CD4-positive, alpha-beta T cell (primary cell): ENCODE measurements at regions not wholly inside any gene's neighbourhood (a gene's known extent, or its start where the extent isn't known, plus 50 kb on each side); places are given as distances from the start of the nearest gene placed in this dataset.

Source experiments
- ATAC-seq: fragments of 200-7000 bp; cut with Tn5 transposase; one replicate; pipeline ENCODE4 v1.10.0; 2022; ENCODE audit warnings: mild to moderate bottlenecking; ENCODE audit not compliant: poor library complexity
- CTCF ChIA-PET: fragments of 350-600 bp; sonication (Branson Sonifier 250); formaldehyde crosslinking; loops from one replicate; lab custom pipeline; 2021; ENCODE audit warnings: antibody characterized with exemption, inconsistent platforms; lab: Charles Lee
- POLR2A ChIA-PET: fragments of 350-600 bp; sonication (Branson Sonifier 250); formaldehyde crosslinking; loops from one replicate; lab custom pipeline; 2021; ENCODE audit warnings: antibody characterized with exemption, inconsistent platforms; lab: Charles Lee
- DNase-seq, 14 experiments: peaks; one replicate each; pipeline ENCODE4 v3.0.0-alpha.2; 2013 to 2020; ENCODE audit warnings: mixed read lengths in 2 of 14
- H3K27ac ChIP-seq, 2 donors: one replicate each; pipeline versions ENCODE4 v1.5.1 to v1.7.0; 2013; ENCODE audit warnings: low read length in 2 of 2, low read depth in 1 of 2, mild to moderate bottlenecking in 1 of 2
- H3K27me3 ChIP-seq, 2 experiments: 1 replicate in 1 of 2; 2 replicates in 1 of 2; pipeline versions ENCODE4 v1.6.1 to v1.7.0; 2013; ENCODE audit warnings: low read length in 2 of 2, control low read depth in 1 of 2, mild to moderate bottlenecking in 1 of 2, moderate library complexity in 1 of 2; ENCODE audit not compliant: insufficient read depth in 2 of 2, control insufficient read depth in 1 of 2
- H3K36me3 ChIP-seq: one replicate; pipeline ENCODE4 v1.6.1; 2013; ENCODE audit warnings: low read length, control low read depth; ENCODE audit not compliant: insufficient read depth
- H3K4me1 ChIP-seq: one replicate; pipeline ENCODE4 v1.6.1; 2013; ENCODE audit warnings: low read length, control low read depth; ENCODE audit not compliant: insufficient read depth
- H3K4me3 ChIP-seq: one replicate; pipeline ENCODE4 v1.5.1; 2013; ENCODE audit warnings: mild to moderate bottlenecking, low read length, moderate library complexity
- H3K9me3 ChIP-seq, 2 experiments: 1 replicate in 1 of 2; 2 replicates in 1 of 2; pipeline versions ENCODE4 v1.6.1 to v1.7.0; 2013; ENCODE audit warnings: low read length in 2 of 2, mild to moderate bottlenecking in 2 of 2, control low read depth in 1 of 2, moderate library complexity in 1 of 2; ENCODE audit not compliant: control insufficient read depth in 1 of 2, insufficient read depth in 1 of 2
- H3K27ac Mint-ChIP-seq: one replicate; pipeline ENCODE4 v1.8.0; 2020; ENCODE audit warnings: mixed read lengths
- H3K27me3 Mint-ChIP-seq: one replicate; pipeline ENCODE4 v1.8.0; 2021; ENCODE audit warnings: mixed read lengths
- H3K36me3 Mint-ChIP-seq: one replicate; pipeline ENCODE4 v1.8.0; 2021; ENCODE audit warnings: low read depth, mixed read lengths
- H3K4me1 Mint-ChIP-seq: one replicate; pipeline ENCODE4 v1.8.0; 2021; ENCODE audit warnings: low read depth, mixed read lengths
- H3K4me3 Mint-ChIP-seq: one replicate; pipeline ENCODE4 v1.8.0; 2020; ENCODE audit warnings: mild to moderate bottlenecking, mixed read lengths
- H3K9me3 Mint-ChIP-seq: one replicate; pipeline ENCODE4 v1.8.0; 2020; ENCODE audit warnings: mixed read lengths
- intact Hi-C, 2 experiments: fragments of 100-400 bp; cut with DNase I in 1 of 2; cut with micrococcal nuclease in 1 of 2; formaldehyde crosslinking; loops; one replicate each; pipeline versions ENCODE4 v1.15.1 to v1.9.0; 2023 to 2025; cut with DNase I, micrococcal nuclease
- TF ChIP-seq, protein P1 (sequence below): fragments of 200-600 bp; IDR thresholded peaks from one replicate; pipeline ENCODE4 v1.8.0; 2022; ENCODE audit warnings: antibody characterized with exemption, mild to moderate bottlenecking

DNA sequence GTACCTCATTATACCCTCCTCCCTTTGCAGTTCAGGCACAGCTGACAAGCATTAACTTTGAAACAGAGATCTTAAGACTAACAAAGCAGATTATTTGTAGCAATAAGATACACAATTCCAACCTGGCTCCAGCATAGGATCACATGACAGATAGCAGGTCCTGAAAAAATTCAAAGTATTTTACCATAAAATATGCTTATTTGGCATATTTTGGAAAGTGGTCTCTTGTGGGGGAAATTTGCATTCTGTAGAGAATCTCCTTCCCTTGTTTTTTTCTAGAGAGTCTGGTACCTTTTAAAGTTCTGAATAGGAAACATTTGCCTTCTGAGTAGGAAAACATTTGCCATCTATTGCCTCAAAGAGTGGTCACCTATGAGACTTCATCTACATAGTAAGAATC is 212.8 kb upstream of the SH3BP4 start:
- peaks cover 53% of the 10 kb centered on the region for H3K27me3 Mint-ChIP-seq
- DNase-seq, result no peak
- TF ChIP-seq, protein P1, sequence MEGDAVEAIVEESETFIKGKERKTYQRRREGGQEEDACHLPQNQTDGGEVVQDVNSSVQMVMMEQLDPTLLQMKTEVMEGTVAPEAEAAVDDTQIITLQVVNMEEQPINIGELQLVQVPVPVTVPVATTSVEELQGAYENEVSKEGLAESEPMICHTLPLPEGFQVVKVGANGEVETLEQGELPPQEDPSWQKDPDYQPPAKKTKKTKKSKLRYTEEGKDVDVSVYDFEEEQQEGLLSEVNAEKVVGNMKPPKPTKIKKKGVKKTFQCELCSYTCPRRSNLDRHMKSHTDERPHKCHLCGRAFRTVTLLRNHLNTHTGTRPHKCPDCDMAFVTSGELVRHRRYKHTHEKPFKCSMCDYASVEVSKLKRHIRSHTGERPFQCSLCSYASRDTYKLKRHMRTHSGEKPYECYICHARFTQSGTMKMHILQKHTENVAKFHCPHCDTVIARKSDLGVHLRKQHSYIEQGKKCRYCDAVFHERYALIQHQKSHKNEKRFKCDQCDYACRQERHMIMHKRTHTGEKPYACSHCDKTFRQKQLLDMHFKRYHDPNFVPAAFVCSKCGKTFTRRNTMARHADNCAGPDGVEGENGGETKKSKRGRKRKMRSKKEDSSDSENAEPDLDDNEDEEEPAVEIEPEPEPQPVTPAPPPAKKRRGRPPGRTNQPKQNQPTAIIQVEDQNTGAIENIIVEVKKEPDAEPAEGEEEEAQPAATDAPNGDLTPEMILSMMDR, result no peak
- CTCF ChIA-PET, result no interaction called here
- POLR2A ChIA-PET, result no interaction called here
- no peak overlapping the region for H3K27ac Mint-ChIP-seq
- no peaks in the 10 kb centered on the region for H3K36me3 Mint-ChIP-seq
- ATAC-seq, result no peak
- no peaks in the 10 kb centered on the region for H3K36me3 ChIP-seq
- H3K9me3 ChIP-seq, result peaks cover 0 to 3% of the 10 kb centered on the region in 2 experiments
- no peaks in the 10 kb centered on the region for H3K4me1 Mint-ChIP-seq
- peaks cover 17% of the 10 kb centered on the region for H3K9me3 Mint-ChIP-seq
- intact Hi-C loops, result no loop called here
- no peak overlapping the region for H3K4me3 ChIP-seq
- no peak overlapping the region for H3K4me3 Mint-ChIP-seq
- no peaks in the 10 kb centered on the region for H3K4me1 ChIP-seq
- no peak overlapping the region for H3K27ac ChIP-seq
- H3K27me3 ChIP-seq, result peaks cover 3 to 8% of the 10 kb centered on the region in 2 experiments

DNA sequence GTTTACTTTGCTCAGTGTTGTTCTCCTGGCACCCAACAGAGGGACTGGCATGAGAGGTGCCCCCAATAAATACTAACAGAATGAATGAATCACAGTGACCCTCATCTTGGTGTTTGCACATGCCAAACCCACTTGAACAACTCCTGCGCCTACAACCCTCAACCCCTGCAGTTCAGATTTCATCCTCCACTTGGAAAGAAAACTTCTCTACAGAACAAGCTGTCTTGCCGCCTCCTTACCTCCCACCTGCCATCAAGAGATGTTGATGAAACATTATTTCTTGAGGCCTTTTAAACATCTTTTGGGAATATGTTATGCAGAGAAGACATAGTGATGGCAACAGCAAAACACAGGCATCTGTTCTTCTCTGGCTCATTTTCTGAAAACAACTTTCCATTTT is 216.0 kb upstream of the SH3BP4 start:
- Histone ChIP-seq H3K9me3 (peaks cover 0 to 7% of the 10 kb centered on the region in 2 experiments), H3K4me3 (no peak overlapping the region), H3K27me3 (peaks cover 3 to 8% of the 10 kb centered on the region in 2 experiments), H3K36me3 (no peaks in the 10 kb centered on the region), H3K4me1 (no peaks in the 10 kb centered on the region), H3K27ac (no peak overlapping the region)
- Mint-ChIP-seq H3K4me3 (no peak overlapping the region), H3K27ac (no peak overlapping the region), H3K36me3 (no peaks in the 10 kb centered on the region), H3K9me3 (peaks cover 13% of the 10 kb centered on the region), H3K4me1 (no peaks in the 10 kb centered on the region), H3K27me3 (peaks cover 43% of the 10 kb centered on the region)
- intact Hi-C loops, result no loop called here
- ChIA-PET CTCF (no interaction called here), POLR2A (no interaction called here)
- TF ChIP-seq, protein P1, result no peak
- DNase-seq, result no peak
- ATAC-seq, result no peak

DNA sequence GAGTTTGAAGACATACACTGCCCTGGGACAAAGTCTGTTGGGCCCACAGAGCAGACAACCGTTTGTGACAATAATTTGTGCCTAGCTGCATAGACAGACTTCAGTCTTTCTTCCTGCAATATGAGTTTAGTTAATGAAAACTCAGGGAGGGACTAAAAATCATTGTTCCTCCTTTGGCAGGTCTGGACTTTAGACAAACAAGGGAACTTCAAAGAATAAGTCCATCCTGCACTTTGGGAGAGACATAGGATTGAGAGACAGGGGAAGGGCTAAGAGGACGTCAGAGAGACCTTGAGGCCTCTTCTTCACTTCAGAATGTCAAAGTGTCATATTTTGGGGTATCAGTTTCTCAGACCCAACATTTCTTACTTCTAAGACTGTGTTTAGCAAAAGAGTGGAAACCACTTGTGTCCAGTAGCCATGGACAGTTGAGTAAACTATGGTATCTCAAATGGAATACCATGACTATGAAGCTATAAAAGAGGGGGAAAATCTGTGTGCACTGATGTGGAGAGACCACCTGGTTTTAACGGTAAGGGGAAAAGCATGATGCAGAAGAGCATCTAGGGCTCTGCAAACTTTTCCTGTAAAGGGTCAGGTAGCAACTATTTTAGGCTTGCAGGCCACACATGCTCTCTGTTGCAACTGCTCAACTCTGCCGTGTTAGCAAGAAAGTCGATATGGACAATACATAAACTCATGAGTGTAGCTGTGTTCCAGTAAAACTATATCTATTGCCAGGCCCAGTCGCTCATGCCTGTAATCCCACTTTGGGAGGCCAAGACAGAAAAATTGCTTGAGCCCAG is 217.8 kb upstream of the SH3BP4 start:
- POLR2A ChIA-PET, result no interaction called here
- Mint-ChIP-seq H3K27ac (no peak overlapping the region), H3K4me3 (no peak overlapping the region), H3K27me3 (peaks cover 43% of the 10 kb centered on the region), H3K36me3 (no peaks in the 10 kb centered on the region), H3K4me1 (no peaks in the 10 kb centered on the region), H3K9me3 (peaks cover 13% of the 10 kb centered on the region)
- peaks cover 0 to 7% of the 10 kb centered on the region in 2 experiments for H3K9me3 ChIP-seq
- TF ChIP-seq, protein P1, result no peak
- H3K4me3 ChIP-seq, result no peak overlapping the region
- DNase-seq (no peak), ATAC-seq (no peak)
- H3K36me3 ChIP-seq, result no peaks in the 10 kb centered on the region
- CTCF ChIA-PET, result interaction anchor here (0.6 kb wide), 1 partner anchor 197 kb away, joined by 3 read pairs; no protein-coding TSS in a partner anchor
- H3K27ac ChIP-seq, result no peak overlapping the region
- H3K4me1 ChIP-seq, result no peaks in the 10 kb centered on the region
- peaks cover 3 to 8% of the 10 kb centered on the region in 2 experiments for H3K27me3 ChIP-seq
- intact Hi-C loops, result no loop called here
